HL-60 (cell line): ENCODE measurements at regions not wholly inside any gene's neighbourhood (a gene's known extent, or its start where the extent isn't known, plus 50 kb on each side); places are given as distances from the start of the nearest gene placed in this dataset.

Experiments
- GABPA ChIP-seq: IDR thresholded peaks from 2 replicates; pipeline ENCODE4 v1.6.1; 2012; ENCODE audit warnings: low read depth
- POLR2AphosphoS5 ChIP-seq: IDR thresholded peaks from 2 replicates; pipeline ENCODE4 v1.6.1; 2012; ENCODE audit warnings: low read depth
- SPI1 ChIP-seq: IDR thresholded peaks from 2 replicates; pipeline ENCODE4 v1.6.1; 2012; ENCODE audit warnings: low read depth, mild to moderate bottlenecking, borderline replicate concordance
- TF ChIP-seq, protein P1 (sequence below): IDR thresholded peaks from 2 replicates; pipeline ENCODE4 v1.6.1; 2012; ENCODE audit warnings: low read depth; ENCODE audit not compliant: insufficient replicate concordance
- TF ChIP-seq, protein P2 (sequence below): IDR thresholded peaks from one replicate; pipeline ENCODE4 v1.5.1; 2011; ENCODE audit warnings: low read length, control low read depth, inconsistent platforms; ENCODE audit not compliant: insufficient read depth

DNA sequence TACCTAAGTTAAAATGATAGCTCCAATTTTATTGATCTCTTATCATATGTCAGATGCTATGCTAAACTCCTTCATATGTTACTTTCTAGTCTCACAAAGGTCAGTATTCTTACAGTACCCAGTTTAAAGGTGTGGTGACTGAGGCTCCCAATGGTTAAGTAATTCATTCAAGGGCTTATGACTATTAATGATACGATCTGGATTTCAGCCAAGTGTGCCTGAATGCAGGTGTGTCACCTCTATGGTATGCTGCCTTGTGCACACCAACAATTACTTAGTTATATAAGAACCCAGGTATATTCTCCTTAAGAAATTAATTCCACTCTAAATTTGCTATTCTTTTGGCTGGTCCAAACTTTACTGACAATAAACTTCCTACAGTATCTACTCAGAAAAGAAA lies 84.6 kb upstream of the TRPC4 start:
- no peak for TF ChIP-seq GABPA
- TF ChIP-seq, protein P1, sequence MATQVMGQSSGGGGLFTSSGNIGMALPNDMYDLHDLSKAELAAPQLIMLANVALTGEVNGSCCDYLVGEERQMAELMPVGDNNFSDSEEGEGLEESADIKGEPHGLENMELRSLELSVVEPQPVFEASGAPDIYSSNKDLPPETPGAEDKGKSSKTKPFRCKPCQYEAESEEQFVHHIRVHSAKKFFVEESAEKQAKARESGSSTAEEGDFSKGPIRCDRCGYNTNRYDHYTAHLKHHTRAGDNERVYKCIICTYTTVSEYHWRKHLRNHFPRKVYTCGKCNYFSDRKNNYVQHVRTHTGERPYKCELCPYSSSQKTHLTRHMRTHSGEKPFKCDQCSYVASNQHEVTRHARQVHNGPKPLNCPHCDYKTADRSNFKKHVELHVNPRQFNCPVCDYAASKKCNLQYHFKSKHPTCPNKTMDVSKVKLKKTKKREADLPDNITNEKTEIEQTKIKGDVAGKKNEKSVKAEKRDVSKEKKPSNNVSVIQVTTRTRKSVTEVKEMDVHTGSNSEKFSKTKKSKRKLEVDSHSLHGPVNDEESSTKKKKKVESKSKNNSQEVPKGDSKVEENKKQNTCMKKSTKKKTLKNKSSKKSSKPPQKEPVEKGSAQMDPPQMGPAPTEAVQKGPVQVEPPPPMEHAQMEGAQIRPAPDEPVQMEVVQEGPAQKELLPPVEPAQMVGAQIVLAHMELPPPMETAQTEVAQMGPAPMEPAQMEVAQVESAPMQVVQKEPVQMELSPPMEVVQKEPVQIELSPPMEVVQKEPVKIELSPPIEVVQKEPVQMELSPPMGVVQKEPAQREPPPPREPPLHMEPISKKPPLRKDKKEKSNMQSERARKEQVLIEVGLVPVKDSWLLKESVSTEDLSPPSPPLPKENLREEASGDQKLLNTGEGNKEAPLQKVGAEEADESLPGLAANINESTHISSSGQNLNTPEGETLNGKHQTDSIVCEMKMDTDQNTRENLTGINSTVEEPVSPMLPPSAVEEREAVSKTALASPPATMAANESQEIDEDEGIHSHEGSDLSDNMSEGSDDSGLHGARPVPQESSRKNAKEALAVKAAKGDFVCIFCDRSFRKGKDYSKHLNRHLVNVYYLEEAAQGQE = no peak
- TF ChIP-seq, protein P2, sequence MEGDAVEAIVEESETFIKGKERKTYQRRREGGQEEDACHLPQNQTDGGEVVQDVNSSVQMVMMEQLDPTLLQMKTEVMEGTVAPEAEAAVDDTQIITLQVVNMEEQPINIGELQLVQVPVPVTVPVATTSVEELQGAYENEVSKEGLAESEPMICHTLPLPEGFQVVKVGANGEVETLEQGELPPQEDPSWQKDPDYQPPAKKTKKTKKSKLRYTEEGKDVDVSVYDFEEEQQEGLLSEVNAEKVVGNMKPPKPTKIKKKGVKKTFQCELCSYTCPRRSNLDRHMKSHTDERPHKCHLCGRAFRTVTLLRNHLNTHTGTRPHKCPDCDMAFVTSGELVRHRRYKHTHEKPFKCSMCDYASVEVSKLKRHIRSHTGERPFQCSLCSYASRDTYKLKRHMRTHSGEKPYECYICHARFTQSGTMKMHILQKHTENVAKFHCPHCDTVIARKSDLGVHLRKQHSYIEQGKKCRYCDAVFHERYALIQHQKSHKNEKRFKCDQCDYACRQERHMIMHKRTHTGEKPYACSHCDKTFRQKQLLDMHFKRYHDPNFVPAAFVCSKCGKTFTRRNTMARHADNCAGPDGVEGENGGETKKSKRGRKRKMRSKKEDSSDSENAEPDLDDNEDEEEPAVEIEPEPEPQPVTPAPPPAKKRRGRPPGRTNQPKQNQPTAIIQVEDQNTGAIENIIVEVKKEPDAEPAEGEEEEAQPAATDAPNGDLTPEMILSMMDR = no peak
- TF ChIP-seq POLR2AphosphoS5 = no peak
- TF ChIP-seq SPI1 = no peak
